ENCODE measurements at regions not wholly inside any gene's neighbourhood (a gene's known extent, or its start where the extent isn't known, plus 50 kb on each side); places are given as distances from the start of the nearest gene placed in this dataset.

GRCh38 chr7:10721289-10721688, 252.4 kb upstream of the PHF14 start:
- no peaks in the 10 kb centered on the region for H3K36me3 ChIP-seq
- TF ChIP-seq, protein P1, sequence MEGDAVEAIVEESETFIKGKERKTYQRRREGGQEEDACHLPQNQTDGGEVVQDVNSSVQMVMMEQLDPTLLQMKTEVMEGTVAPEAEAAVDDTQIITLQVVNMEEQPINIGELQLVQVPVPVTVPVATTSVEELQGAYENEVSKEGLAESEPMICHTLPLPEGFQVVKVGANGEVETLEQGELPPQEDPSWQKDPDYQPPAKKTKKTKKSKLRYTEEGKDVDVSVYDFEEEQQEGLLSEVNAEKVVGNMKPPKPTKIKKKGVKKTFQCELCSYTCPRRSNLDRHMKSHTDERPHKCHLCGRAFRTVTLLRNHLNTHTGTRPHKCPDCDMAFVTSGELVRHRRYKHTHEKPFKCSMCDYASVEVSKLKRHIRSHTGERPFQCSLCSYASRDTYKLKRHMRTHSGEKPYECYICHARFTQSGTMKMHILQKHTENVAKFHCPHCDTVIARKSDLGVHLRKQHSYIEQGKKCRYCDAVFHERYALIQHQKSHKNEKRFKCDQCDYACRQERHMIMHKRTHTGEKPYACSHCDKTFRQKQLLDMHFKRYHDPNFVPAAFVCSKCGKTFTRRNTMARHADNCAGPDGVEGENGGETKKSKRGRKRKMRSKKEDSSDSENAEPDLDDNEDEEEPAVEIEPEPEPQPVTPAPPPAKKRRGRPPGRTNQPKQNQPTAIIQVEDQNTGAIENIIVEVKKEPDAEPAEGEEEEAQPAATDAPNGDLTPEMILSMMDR (IDR thresholded peaks at IDR 0.05; ENCODE audit: low read depth, low read length) = no peak

GRCh38 chr7:10723832-10724231, 249.8 kb upstream of the PHF14 start:
- Histone ChIP-seq H3K27ac (no peak overlapping the region), H3K4me3 (ENCODE audit: low read depth, low read length) (no peak overlapping the region), H3K36me3 (no peaks in the 10 kb centered on the region), H3K9me3 (ENCODE audit: severe bottlenecking) (no peaks in the 10 kb centered on the region), H3K27me3 (ENCODE audit: insufficient read depth, low read depth, severe bottlenecking) (no peaks in the 10 kb centered on the region)
- TF ChIP-seq, protein P1 (IDR thresholded peaks at IDR 0.05; ENCODE audit: low read depth, low read length) = no peak
- no peak for DNase-seq

More at GRCh38 chr7:10721289-10721688, 252.4 kb upstream of the PHF14 start:
- no peaks in the 10 kb centered on the region for H3K27me3 ChIP-seq (ENCODE audit: insufficient read depth, low read depth, severe bottlenecking)
- H3K27ac ChIP-seq = no peak overlapping the region
- H3K4me3 ChIP-seq (ENCODE audit: low read depth, low read length) = no peak overlapping the region
- DNase-seq = no peak
- H3K9me3 ChIP-seq (ENCODE audit: severe bottlenecking) = no peaks in the 10 kb centered on the region

DNA sequence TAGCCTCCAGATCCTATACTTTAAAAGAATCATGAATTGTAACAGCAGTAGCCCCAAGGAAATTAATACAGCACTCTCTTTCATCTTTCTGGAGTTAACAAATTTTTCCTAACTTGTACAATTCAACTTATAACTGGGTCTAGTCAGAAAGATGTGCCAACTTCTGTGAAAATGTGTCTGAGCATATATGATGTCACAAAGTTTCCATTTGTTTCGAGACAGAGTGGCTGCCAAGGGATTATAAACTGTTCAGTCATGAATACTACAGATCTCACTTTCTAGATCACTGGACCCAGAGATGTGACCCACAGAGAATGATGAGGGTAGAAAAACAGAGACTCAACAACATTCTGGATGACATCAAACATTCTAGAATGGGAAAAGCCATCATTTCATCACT, 249.2 kb upstream of the PHF14 start:
- Histone ChIP-seq H3K27me3 (ENCODE audit: insufficient read depth, low read depth, severe bottlenecking) (no peaks in the 10 kb centered on the region), H3K9me3 (ENCODE audit: severe bottlenecking) (no peaks in the 10 kb centered on the region), H3K27ac (no peak overlapping the region), H3K36me3 (no peaks in the 10 kb centered on the region), H3K4me3 (ENCODE audit: low read depth, low read length) (no peak overlapping the region)
- TF ChIP-seq, protein P1 (IDR thresholded peaks at IDR 0.05; ENCODE audit: low read depth, low read length) = no peak
- DNase-seq = no peak

GRCh38 chr7:10727636-10728035, 246.0 kb upstream of the PHF14 start:
- no peak overlapping the region for H3K4me3 ChIP-seq (ENCODE audit: low read depth, low read length)
- DNase-seq = no peak
- TF ChIP-seq, protein P1 (IDR thresholded peaks at IDR 0.05; ENCODE audit: low read depth, low read length) = no peak
- no peak overlapping the region for H3K27ac ChIP-seq
- no peaks in the 10 kb centered on the region for H3K27me3 ChIP-seq (ENCODE audit: insufficient read depth, low read depth, severe bottlenecking)
- no peaks in the 10 kb centered on the region for H3K9me3 ChIP-seq (ENCODE audit: severe bottlenecking)
- no peaks in the 10 kb centered on the region for H3K36me3 ChIP-seq

DNA sequence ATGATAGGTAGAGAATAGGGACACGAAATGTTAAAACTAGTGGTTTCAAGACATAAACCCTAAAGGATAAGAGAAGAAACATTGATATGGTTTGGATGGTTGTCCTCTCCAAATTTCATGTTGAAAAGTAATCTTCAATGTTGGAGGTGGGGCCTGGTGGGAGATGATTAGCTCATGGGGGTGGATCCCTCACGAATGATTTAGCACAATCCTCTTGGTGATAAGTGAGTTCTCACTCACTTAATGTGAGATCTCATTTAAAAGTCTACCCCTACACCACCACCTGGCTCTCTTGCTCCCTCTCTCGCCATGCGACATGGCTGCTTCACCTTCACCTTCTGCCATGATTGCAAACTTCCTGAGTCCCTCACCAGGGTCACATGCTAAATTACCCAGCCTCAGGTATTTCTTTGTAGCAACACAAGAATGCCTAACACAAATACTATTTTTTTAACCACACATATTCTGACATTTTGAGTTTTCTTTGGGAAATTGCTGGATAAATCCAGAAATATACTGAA, 242.4 kb upstream of the PHF14 start:
- Histone ChIP-seq H3K36me3 (no peaks in the 10 kb centered on the region), H3K9me3 (ENCODE audit: severe bottlenecking) (no peaks in the 10 kb centered on the region), H3K27me3 (ENCODE audit: insufficient read depth, low read depth, severe bottlenecking) (no peaks in the 10 kb centered on the region), H3K4me3 (ENCODE audit: low read depth, low read length) (no peak overlapping the region), H3K27ac (no peak overlapping the region)
- TF ChIP-seq, protein P1 (IDR thresholded peaks at IDR 0.05; ENCODE audit: low read depth, low read length) = no peak
- no peak for DNase-seq

GRCh38 chr7:10733747-10734146, 239.9 kb upstream of the PHF14 start:
- no peaks in the 10 kb centered on the region for H3K9me3 ChIP-seq (ENCODE audit: severe bottlenecking)
- no peaks in the 10 kb centered on the region for H3K36me3 ChIP-seq
- H3K27ac ChIP-seq = no peak overlapping the region
- no peaks in the 10 kb centered on the region for H3K27me3 ChIP-seq (ENCODE audit: insufficient read depth, low read depth, severe bottlenecking)
- no peak overlapping the region for H3K4me3 ChIP-seq (ENCODE audit: low read depth, low read length)
- DNase-seq = no peak
- TF ChIP-seq, protein P1 (IDR thresholded peaks at IDR 0.05; ENCODE audit: low read depth, low read length) = no peak
